HCT116 (cell line): ENCODE measurements at regions not wholly inside any gene's neighbourhood (a gene's known extent, or its start where the extent isn't known, plus 50 kb on each side); places are given as distances from the start of the nearest gene placed in this dataset.

ENCODE experiments used
- EZH2phosphoT487 ChIP-seq: fragments of 200-600 bp; IDR thresholded peaks from 2 replicates; pipeline ENCODE4 v1.6.1; 2018; ENCODE audit warnings: antibody characterized with exemption, borderline replicate concordance
- POLR2A ChIP-seq: IDR thresholded peaks from 2 replicates; pipeline ENCODE4 v1.7.0; 2011; ENCODE audit warnings: borderline replicate concordance; ENCODE audit not compliant: insufficient read depth, insufficient read length; ENCODE audit errors: extremely low read depth
- TF ChIP-seq, protein P1 (sequence below): IDR thresholded peaks from 2 replicates; pipeline ENCODE4 v1.6.1; 2012

DNA sequence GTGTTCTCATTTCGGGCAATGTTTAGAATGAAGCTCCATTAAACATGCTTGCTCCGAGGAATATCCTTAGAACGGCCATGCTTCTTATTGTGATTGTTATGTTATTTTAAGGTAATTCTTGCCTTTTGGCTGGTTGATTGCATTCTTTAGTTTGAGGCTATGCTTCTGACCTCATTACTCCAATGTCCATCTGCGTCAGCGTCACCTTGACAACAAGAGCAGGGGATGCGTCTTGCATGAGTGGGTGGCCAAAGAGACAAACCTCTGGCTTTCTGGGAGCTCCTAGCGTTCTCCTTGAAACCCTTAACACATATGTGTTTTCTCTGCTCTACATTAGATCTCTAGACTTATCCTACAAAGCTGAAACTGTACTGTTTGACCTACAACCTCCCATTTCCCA, 184.3 kb downstream of the THBS2 start:
- TF ChIP-seq EZH2phosphoT487 (no peak), POLR2A (no peak)
- TF ChIP-seq, protein P1, sequence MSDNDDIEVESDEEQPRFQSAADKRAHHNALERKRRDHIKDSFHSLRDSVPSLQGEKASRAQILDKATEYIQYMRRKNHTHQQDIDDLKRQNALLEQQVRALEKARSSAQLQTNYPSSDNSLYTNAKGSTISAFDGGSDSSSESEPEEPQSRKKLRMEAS: no peak
